Activated T-helper 2 cell treated with anti-CD3 and anti-CD28 coated beads, Interferon-gamma antibody, Interleukin-2, Interleukin-4, amounts not matched to agents 10 μg/mL and 5 μg/mL and 100 μg/mL, durations not matched to agents 14 hours and 24 hours and 36 hours (primary cell): ENCODE measurements at regions not wholly inside any gene's neighbourhood (a gene's known extent, or its start where the extent isn't known, plus 50 kb on each side); places are given as distances from the start of the nearest gene placed in this dataset.
A peak's percentile ranks its signal among the peaks of the same experiment; 100 is the strongest.
"Not testable (repeated sequence)": the region's sequence is repeated elsewhere in the genome, so short reads cannot be mapped to it uniquely, and the experiment has no call there.

Experiments
- DNase-seq: peaks from one replicate; pipeline ENCODE4 v3.0.0; 2021; ENCODE audit warnings: low spot score
- H3K27ac Mint-ChIP-seq: one replicate; pipeline ENCODE4 v1.8.0; 2021; ENCODE audit warnings: mixed read lengths
- H3K27me3 Mint-ChIP-seq: one replicate; pipeline ENCODE4 v1.8.0; 2021; ENCODE audit warnings: low read depth, mixed read lengths
- H3K36me3 Mint-ChIP-seq: one replicate; pipeline ENCODE4 v1.8.0; 2021; ENCODE audit warnings: low read depth, mixed read lengths
- H3K4me1 Mint-ChIP-seq: one replicate; pipeline ENCODE4 v1.8.0; 2021; ENCODE audit warnings: low read depth, mixed read lengths
- H3K4me3 Mint-ChIP-seq: one replicate; pipeline ENCODE4 v1.8.0; 2021; ENCODE audit warnings: low read depth, mild to moderate bottlenecking, moderate library complexity, mixed read lengths
- H3K9me3 Mint-ChIP-seq: one replicate; pipeline ENCODE4 v1.8.0; 2021; ENCODE audit warnings: mixed read lengths
- intact Hi-C: fragments of 100-400 bp; cut with micrococcal nuclease; formaldehyde crosslinking; loops from one replicate; pipeline ENCODE4 v1.15.1; 2023

- H3K9me3 Mint-ChIP-seq = peaks cover 34% of the 10 kb centered on the region
- DNase-seq = no peak
- H3K27me3 Mint-ChIP-seq = no peaks in the 10 kb centered on the region
- no peak overlapping the region for H3K27ac Mint-ChIP-seq
- no peaks in the 10 kb centered on the region for H3K36me3 Mint-ChIP-seq
- H3K4me3 Mint-ChIP-seq = no peak overlapping the region
- intact Hi-C loops = no loop called here
- H3K4me1 Mint-ChIP-seq = no peaks in the 10 kb centered on the region
These were observed 272.4 kb upstream of the FBXO33 start for GRCh38 chr14:39704594-39704993.

- H3K9me3 Mint-ChIP-seq = peaks cover 25% of the 10 kb centered on the region
- no peak for DNase-seq
- H3K27ac Mint-ChIP-seq = no peak overlapping the region
- intact Hi-C loops = no loop called here
- no peaks in the 10 kb centered on the region for H3K4me1 Mint-ChIP-seq
- no peak overlapping the region for H3K4me3 Mint-ChIP-seq
- no peaks in the 10 kb centered on the region for H3K36me3 Mint-ChIP-seq
- H3K27me3 Mint-ChIP-seq = no peaks in the 10 kb centered on the region
These were observed 262.1 kb upstream of the FBXO33 start for GRCh38 chr14:39694341-39694740.

DNA sequence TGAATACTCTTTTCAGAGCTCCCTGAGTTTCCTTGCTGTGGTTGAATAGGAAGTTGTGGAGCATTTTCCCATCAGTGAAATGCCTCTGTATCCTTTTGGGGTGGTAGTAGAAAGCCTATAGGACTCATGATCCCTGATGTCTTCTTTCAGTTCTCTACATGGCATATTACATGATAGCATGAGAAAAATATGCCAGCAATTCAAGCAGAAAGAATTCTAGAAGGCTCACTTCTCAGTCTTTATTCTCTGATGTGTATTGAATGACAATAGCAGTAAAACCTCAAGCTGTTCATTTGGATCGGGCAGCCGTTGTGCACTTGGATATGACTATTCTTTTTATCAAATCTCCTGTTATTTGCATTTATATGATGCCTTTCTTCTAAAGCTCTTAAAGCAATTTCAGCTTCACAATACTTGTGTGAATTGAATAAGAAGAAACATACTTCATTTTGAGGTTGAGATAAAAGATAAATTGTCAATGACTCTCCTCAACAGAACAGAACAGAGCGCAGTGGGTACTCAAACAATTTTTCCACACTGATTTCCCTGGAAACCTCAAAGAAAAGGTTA is 251.5 kb upstream of the FBXO33 start:
- Mint-ChIP-seq H3K27ac (no peak overlapping the region), H3K4me1 (peaks cover 16% of the 10 kb centered on the region), H3K36me3 (no peaks in the 10 kb centered on the region), H3K27me3 (no peaks in the 10 kb centered on the region), H3K4me3 (no peak overlapping the region), H3K9me3 (peaks cover 4% of the 10 kb centered on the region)
- intact Hi-C loops = no loop called here
- no peak for DNase-seq

GRCh38 chr14:39682582-39682981 is 250.3 kb upstream of the FBXO33 start:
- no peak overlapping the region for H3K4me3 Mint-ChIP-seq
- no peaks in the 10 kb centered on the region for H3K36me3 Mint-ChIP-seq
- no peak overlapping the region for H3K27ac Mint-ChIP-seq
- H3K27me3 Mint-ChIP-seq = no peaks in the 10 kb centered on the region
- H3K9me3 Mint-ChIP-seq = peaks cover 4% of the 10 kb centered on the region
- H3K4me1 Mint-ChIP-seq = peaks cover 16% of the 10 kb centered on the region
- no peak for DNase-seq
- intact Hi-C loops = no loop called here

GRCh38 chr14:39681782-39682399 is 249.7 kb upstream of the FBXO33 start:
- Mint-ChIP-seq H3K4me3 (no peak overlapping the region), H3K4me1 (peaks cover 16% of the 10 kb centered on the region), H3K27ac (peak overlapping the region; percentile 64), H3K36me3 (no peaks in the 10 kb centered on the region), H3K27me3 (no peaks in the 10 kb centered on the region), H3K9me3 (peaks cover 4% of the 10 kb centered on the region)
- intact Hi-C loops = no loop called here
- no peak for DNase-seq

DNA sequence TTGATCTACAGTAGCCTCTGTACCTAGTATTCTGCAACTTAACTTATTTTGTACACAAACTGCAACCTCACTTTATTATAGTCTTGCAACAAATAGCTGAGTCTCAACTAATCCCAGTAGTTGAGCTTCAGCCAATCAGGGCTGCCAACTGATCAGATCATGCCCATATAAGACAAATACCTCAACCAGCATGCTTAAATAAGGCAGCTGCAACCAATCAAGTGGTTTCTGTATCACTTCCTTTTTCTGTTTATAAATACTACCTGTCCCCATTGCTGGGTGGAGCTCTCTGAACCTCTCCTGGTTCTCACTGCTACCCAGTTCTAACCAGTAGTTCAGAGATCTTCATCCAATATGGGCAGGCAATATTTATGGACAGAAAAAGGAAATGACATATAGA is 248.5 kb upstream of the FBXO33 start:
- intact Hi-C loops = no loop called here
- Mint-ChIP-seq H3K27ac (no peak overlapping the region), H3K9me3 (peaks cover 4% of the 10 kb centered on the region), H3K36me3 (no peaks in the 10 kb centered on the region), H3K4me3 (no peak overlapping the region), H3K27me3 (no peaks in the 10 kb centered on the region), H3K4me1 (peaks cover 16% of the 10 kb centered on the region)
- no peak for DNase-seq

DNA sequence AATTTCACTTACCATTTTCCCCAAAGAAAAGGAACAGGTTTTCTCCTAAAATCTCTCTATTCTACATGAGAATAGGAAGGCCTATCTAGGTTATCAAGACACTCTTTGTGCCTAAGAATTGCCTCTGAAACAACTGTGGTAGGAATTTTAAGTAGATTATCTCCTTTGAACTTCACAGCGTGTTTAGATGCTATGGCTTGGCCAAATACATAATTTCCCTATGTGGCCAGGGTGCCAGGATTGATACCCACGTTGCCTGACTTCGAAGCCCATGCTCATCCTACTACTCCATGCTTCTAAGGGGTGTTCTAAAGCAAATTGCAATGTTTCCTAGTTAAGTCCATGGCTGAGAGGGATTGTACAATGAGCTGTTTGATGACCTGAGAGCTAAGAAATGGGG is 241.5 kb upstream of the FBXO33 start:
- H3K27ac Mint-ChIP-seq = no peak overlapping the region
- no peaks in the 10 kb centered on the region for H3K36me3 Mint-ChIP-seq
- H3K27me3 Mint-ChIP-seq = no peaks in the 10 kb centered on the region
- no peak for DNase-seq
- H3K4me3 Mint-ChIP-seq = no peak overlapping the region
- H3K4me1 Mint-ChIP-seq = peaks cover under 1% of the 10 kb centered on the region
- peaks cover 5% of the 10 kb centered on the region for H3K9me3 Mint-ChIP-seq
- intact Hi-C loops = no loop called here

DNA sequence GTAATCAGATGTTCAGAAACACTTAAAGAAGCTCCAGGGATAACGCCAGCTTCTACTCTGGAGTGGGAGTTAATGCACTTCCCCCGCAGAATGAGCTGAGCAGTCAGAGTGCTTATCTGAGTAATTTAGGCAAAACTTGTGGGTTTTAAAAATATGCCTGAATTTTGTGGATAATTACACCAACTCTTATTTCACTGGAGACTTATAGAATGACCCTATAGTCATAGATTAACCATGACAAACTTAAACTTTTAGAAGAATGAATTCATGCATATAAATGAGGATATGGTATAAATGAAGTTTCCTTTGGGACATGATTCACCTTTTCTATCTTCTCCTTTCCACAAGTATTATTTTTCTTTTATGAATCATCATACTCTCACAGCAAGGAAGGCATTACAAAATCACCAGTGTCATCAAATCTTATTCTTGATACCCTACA is 241.1 kb upstream of the FBXO33 start:
- Mint-ChIP-seq H3K36me3 (no peaks in the 10 kb centered on the region), H3K27ac (no peak overlapping the region), H3K9me3 (peaks cover 5% of the 10 kb centered on the region), H3K4me1 (peaks cover 3% of the 10 kb centered on the region), H3K27me3 (no peaks in the 10 kb centered on the region), H3K4me3 (no peak overlapping the region)
- DNase-seq = no peak
- intact Hi-C loops = no loop called here

DNA sequence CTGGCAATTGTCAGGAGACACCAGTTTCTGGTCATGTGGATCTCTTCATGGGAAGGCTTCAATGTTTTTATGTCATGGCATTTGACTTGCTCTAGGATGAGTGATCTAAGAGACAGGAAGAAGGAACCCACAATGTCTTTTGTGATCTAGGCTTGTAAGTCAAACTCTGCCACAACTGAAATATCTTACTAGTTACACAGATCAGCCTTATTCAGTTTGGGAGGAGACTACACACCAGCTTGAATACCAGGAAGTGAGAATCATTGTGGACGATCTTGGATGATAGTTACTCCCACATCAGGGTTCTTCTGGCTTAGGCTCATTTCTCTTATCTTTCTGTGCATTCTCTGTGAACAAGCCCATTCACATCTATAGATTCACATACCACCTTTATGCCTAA is 236.2 kb upstream of the FBXO33 start:
- H3K27me3 Mint-ChIP-seq = no peaks in the 10 kb centered on the region
- H3K4me3 Mint-ChIP-seq = no peak overlapping the region
- peaks cover 3% of the 10 kb centered on the region for H3K4me1 Mint-ChIP-seq
- intact Hi-C loops = no loop called here
- H3K9me3 Mint-ChIP-seq = peaks cover 8% of the 10 kb centered on the region
- H3K27ac Mint-ChIP-seq = no peak overlapping the region
- H3K36me3 Mint-ChIP-seq = no peaks in the 10 kb centered on the region
- DNase-seq = no peak

GRCh38 chr14:39666386-39666785 is 234.2 kb upstream of the FBXO33 start:
- DNase-seq = no peak
- no peaks in the 10 kb centered on the region for H3K36me3 Mint-ChIP-seq
- H3K9me3 Mint-ChIP-seq = peaks cover 14% of the 10 kb centered on the region
- H3K27ac Mint-ChIP-seq = no peak overlapping the region
- intact Hi-C loops = no loop called here
- H3K4me1 Mint-ChIP-seq = peaks cover 3% of the 10 kb centered on the region
- H3K4me3 Mint-ChIP-seq = no peak overlapping the region
- H3K27me3 Mint-ChIP-seq = no peaks in the 10 kb centered on the region

DNA sequence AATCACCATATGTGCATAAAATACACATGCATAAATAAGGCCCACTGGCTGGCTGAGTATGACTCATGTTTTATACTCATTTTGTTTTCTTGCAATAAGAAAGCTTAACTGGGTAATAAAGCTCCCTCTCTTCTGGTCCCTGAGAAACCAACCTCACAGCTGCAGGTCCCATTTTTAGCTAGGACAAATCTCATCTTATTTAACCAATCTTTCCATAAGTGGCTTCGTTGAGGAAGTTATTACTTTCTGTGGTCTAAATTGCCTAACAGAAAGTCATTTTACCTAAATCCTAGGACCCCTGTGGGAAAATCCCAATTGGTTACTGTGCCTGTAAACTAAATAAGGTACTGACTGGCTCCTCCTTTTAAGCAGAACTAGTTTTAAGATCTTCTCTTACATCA is 232.8 kb upstream of the FBXO33 start:
- Mint-ChIP-seq H3K4me3 (no peak overlapping the region), H3K27ac (no peak overlapping the region), H3K27me3 (no peaks in the 10 kb centered on the region), H3K36me3 (no peaks in the 10 kb centered on the region), H3K4me1 (peaks cover 3% of the 10 kb centered on the region), H3K9me3 (peaks cover 14% of the 10 kb centered on the region)
- intact Hi-C loops = no loop called here
- no peak for DNase-seq

- peaks cover 3% of the 10 kb centered on the region for H3K4me1 Mint-ChIP-seq
- H3K4me3 Mint-ChIP-seq = no peak overlapping the region
- peaks cover 12% of the 10 kb centered on the region for H3K9me3 Mint-ChIP-seq
- no peak for DNase-seq
- H3K27ac Mint-ChIP-seq = no peak overlapping the region
- H3K36me3 Mint-ChIP-seq = no peaks in the 10 kb centered on the region
- H3K27me3 Mint-ChIP-seq = no peaks in the 10 kb centered on the region
- intact Hi-C loops = no loop called here
These were observed 232.4 kb upstream of the FBXO33 start for GRCh38 chr14:39664646-39665045.

DNA sequence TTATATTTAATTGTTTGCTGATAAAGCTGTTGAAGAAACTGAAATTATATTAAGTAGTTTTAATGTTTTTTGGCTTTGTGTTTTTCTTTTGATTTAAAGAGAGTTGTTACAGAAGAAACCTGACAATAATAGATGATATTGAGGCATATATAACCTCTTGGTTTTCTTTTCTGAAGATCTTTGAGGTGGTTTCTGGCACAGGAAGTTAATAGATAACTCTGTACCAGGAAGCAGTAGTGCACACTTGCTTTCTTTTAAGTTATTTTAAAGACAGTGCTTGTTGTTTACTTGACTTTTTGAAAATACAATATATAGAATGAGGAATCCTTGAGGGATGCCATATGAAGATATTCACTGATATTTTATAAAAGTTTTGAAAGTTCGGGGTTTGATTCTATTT is 209.0 kb upstream of the FBXO33 start:
- intact Hi-C loops = no loop called here
- H3K27ac Mint-ChIP-seq = no peak overlapping the region
- DNase-seq = no peak

DNA sequence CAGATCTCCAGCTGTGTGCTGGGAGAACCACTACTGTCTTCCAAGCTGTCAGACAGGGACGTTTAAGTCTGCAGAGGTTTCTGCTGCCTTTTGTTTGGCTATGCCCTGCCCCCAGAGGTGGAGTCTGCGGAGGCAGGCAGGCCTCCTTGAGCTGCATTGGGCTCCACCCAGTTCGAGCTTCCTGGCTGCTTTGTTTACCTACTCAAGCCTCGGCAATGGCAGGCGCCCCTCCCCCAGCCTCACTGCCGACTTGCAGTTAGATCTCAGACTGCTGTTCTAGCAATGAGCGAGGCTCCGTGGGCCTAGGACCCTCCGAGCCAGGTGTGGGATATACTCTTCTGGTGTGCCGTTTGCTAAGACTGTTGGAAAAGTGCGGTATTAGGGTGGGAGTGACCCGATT is 206.8 kb upstream of the FBXO33 start:
- H3K27me3 Mint-ChIP-seq, DNase-seq, H3K36me3 Mint-ChIP-seq, intact Hi-C loops, H3K4me3 Mint-ChIP-seq, H3K4me1 Mint-ChIP-seq, H3K27ac Mint-ChIP-seq: not testable (repeated sequence)
- H3K9me3 Mint-ChIP-seq = peaks cover 28% of the 10 kb centered on the region

More for the DNA sequence above, 209.0 kb upstream of the FBXO33 start:
- no peak overlapping the region for H3K4me3 Mint-ChIP-seq
- no peaks in the 10 kb centered on the region for H3K4me1 Mint-ChIP-seq
- no peaks in the 10 kb centered on the region for H3K27me3 Mint-ChIP-seq
- peaks cover 27% of the 10 kb centered on the region for H3K9me3 Mint-ChIP-seq
- H3K36me3 Mint-ChIP-seq = no peaks in the 10 kb centered on the region
